Heart right ventricle (tissue), 16 donors: ENCODE measurements at regions not wholly inside any gene's neighbourhood (a gene's known extent, or its start where the extent isn't known, plus 50 kb on each side); places are given as distances from the start of the nearest gene placed in this dataset.
A peak's percentile ranks its signal among the peaks of the same experiment; 100 is the strongest.

Experiments
- ATAC-seq, 8 donors: fragments of 200-7000 bp; cut with Tn5 transposase; one replicate each; pipeline ENCODE4 v1.9.1; 2020; ENCODE audit warnings: mild to moderate bottlenecking in 8 of 8, moderate library complexity in 8 of 8, moderate number of reproducible peaks in 1 of 8
- DNase-seq, 2 donors: peaks; one replicate each; pipeline ENCODE4 v3.0.0-alpha.2; 2020
- H3K27ac ChIP-seq, 10 donors: fragments of 200-600 bp; sonication (generic) in 2 of 10; one replicate each; pipeline versions ENCODE4 v1.5.0 to v1.8.0; 2020 to 2022; ENCODE audit warnings: mild to moderate bottlenecking in 3 of 10
- H3K27me3 ChIP-seq, 7 donors: fragments of 200-600 bp; one replicate each; pipeline ENCODE4 v1.8.0; 2021 to 2022; ENCODE audit warnings: mild to moderate bottlenecking in 2 of 7
- H3K36me3 ChIP-seq, 9 donors: fragments of 200-600 bp; sonication (generic) in 1 of 9; one replicate each; pipeline versions ENCODE4 v1.5.0 to v1.8.0; 2020 to 2022; ENCODE audit warnings: mild to moderate bottlenecking in 2 of 9
- H3K4me1 ChIP-seq, 9 donors: fragments of 200-600 bp; sonication (generic) in 1 of 9; one replicate each; pipeline versions ENCODE4 v1.5.0 to v1.8.0; 2020 to 2022; ENCODE audit warnings: mild to moderate bottlenecking in 4 of 9
- H3K4me3 ChIP-seq, 10 donors: fragments of 200-600 bp; sonication (generic) in 2 of 10; one replicate each; pipeline versions ENCODE4 v1.5.0 to v1.8.0; 2020 to 2022; ENCODE audit warnings: mild to moderate bottlenecking in 7 of 10, moderate library complexity in 2 of 10
- H3K9me3 ChIP-seq, 11 donors: fragments of 200-600 bp in 10 of 11; sonication (generic) in 2 of 11; one replicate each; pipeline versions ENCODE4 v1.5.0 to v1.8.0; 2013 to 2022; ENCODE audit warnings: mild to moderate bottlenecking in 2 of 11, control low read depth in 1 of 11, moderate library complexity in 1 of 11
- WGBS, 2 donors: extraction: QIAGEN DNeasy Blood & Tissue Kit; methylation state at CpG; one replicate each; pipeline ENCODE4 v1.1.7; 2013; ENCODE audit warnings: inconsistent platforms in 1 of 2; 5-methylcytosine and 5-hydroxymethylcytosine counted together
- intact Hi-C, 10 donors: fragments of 100-400 bp; cut with DNase I; formaldehyde crosslinking; loops; one replicate each; pipeline versions ENCODE4 v1.11.1 to v1.14.2; 2022
- TF ChIP-seq, protein P1 (sequence below), 9 donors: fragments of 200-600 bp; sonication (generic) in 2 of 9; IDR thresholded peaks; one replicate each; pipeline versions ENCODE4 v1.5.0 to v1.8.0; 2021 to 2022; ENCODE audit warnings: antibody characterized with exemption in 9 of 9, mild to moderate bottlenecking in 5 of 9, moderate library complexity in 1 of 9
- donor health status: Arrhythmogenic right ventricular cardiomyopathy.
- donor health status: ischemic (EF 13 %, LVEDD 7.1; RV severe dilation, severe dysfunction).
- donor health status: healthy with polysubstance abuse.
- donor health status: DM: no; HTN: yes; CAD: no.
- donor health status: DM: no; HTN: no; CAD: no.
- donor health status: ischemic (EF 25% LVEDD 6.9; RV normal size, moderate dysfunction).
- donor health status: ischemic (EF 25% LVEDD 5.7; RV mildly dilated, moderate dysfunction).
- donor health status: healthy.
- donor health status: DM: yes; HTN: yes; CAD: no.
- donor health status: Ischemic cardiomyopathy.
- donor health status: ischemic (EF 35%, LVEDD 5.7; RV mildly dilated, moderate dysfunction).
- donor health status: nonischemic (EF 11% LVEDD 7.7; RV severe dilation, severe dysfunction).
- donor health status: DM: yes; HTN: yes; CAD: no.
- donor health status: PGD.
- donor health status: ischemic (EF 29% LVEDD 5.4; RV normal size, mild dysfunction).
- donor health status: nonischemic (EF 23%, LVEDD 6.1; RV moderate dilation, normal function).

DNA sequence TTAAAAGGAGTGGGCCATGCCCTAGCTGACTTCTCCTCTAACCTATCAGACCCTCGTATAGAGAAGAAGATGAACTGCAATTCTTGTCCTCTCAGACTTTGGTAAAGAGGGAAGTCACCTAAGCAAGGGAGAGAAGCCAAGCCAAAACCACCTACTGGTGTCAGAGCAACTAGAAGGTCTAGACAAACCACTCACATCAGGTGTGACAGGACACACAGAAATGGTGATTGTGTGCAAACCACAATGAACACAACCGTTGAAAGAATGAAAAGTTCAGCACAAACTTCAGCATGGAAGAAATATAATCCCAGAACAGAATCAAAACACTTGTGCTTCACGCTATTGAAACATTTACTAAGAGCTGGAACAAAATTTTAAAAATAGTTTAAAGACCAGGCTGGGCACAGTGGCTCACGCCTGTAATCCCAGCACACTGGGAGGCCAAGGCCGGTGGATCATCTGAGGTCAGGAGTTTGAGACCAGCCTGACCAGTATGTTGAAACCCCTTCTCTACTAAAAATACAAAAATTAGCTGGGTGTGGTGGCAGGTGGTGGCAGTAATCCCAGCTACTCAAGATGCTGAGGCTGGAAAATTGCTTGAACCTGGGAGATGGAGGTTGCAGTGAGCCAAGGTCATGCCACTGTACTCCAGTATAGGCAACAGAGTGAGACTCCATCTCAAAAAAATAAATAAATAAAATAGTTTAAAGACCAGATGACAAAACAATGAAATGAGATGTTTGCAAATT lies 56.2 kb upstream of the NTF3 start:
- no peak for ATAC-seq
- Histone ChIP-seq H3K36me3 (no peaks in the 10 kb centered on the region), H3K27me3 (peaks cover 0 to 7% (median 0%) of the 10 kb centered on the region in 7 donors), H3K9me3 (no peaks in the 10 kb centered on the region), H3K4me3 (no peak overlapping the region), H3K27ac (no peak overlapping the region), H3K4me1 (no peaks in the 10 kb centered on the region)
- DNase-seq = no peak
- TF ChIP-seq, protein P1, sequence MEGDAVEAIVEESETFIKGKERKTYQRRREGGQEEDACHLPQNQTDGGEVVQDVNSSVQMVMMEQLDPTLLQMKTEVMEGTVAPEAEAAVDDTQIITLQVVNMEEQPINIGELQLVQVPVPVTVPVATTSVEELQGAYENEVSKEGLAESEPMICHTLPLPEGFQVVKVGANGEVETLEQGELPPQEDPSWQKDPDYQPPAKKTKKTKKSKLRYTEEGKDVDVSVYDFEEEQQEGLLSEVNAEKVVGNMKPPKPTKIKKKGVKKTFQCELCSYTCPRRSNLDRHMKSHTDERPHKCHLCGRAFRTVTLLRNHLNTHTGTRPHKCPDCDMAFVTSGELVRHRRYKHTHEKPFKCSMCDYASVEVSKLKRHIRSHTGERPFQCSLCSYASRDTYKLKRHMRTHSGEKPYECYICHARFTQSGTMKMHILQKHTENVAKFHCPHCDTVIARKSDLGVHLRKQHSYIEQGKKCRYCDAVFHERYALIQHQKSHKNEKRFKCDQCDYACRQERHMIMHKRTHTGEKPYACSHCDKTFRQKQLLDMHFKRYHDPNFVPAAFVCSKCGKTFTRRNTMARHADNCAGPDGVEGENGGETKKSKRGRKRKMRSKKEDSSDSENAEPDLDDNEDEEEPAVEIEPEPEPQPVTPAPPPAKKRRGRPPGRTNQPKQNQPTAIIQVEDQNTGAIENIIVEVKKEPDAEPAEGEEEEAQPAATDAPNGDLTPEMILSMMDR (IDR thresholded peaks at IDR 0.05) = no peak
- intact Hi-C loops = no loop called here
- 74 to 91% methylated on average over 5 of the region's 5 CpGs for WGBS, 2 donors

GRCh38 chr12:5376591-5377207 lies 55.2 kb upstream of the NTF3 start:
- Histone ChIP-seq H3K9me3 (no peaks in the 10 kb centered on the region), H3K4me1 (no peaks in the 10 kb centered on the region), H3K4me3 (no peak overlapping the region), H3K36me3 (no peaks in the 10 kb centered on the region), H3K27me3 (peaks cover 0 to 11% (median 0%) of the 10 kb centered on the region in 7 donors), H3K27ac (no peak overlapping the region)
- 74 to 80% methylated on average over 5 of the region's 5 CpGs for WGBS, 2 donors
- TF ChIP-seq, protein P1 (IDR thresholded peaks at IDR 0.05) = no peak
- intact Hi-C loops = no loop called here
- ATAC-seq = no peak
- DNase-seq = no peak

GRCh38 chr12:5377997-5378592 lies 53.8 kb upstream of the NTF3 start:
- TF ChIP-seq, protein P1 (IDR thresholded peaks at IDR 0.05) = no peak

GRCh38 chr12:5379749-5380496 lies 52.0 kb upstream of the NTF3 start:
- Histone ChIP-seq H3K4me1 (no peaks in the 10 kb centered on the region), H3K27ac (no peak overlapping the region), H3K36me3 (no peaks in the 10 kb centered on the region), H3K9me3 (no peaks in the 10 kb centered on the region), H3K4me3 (no peak overlapping the region), H3K27me3 (peaks cover 0 to 15% (median 0%) of the 10 kb centered on the region in 7 donors)
- 77 to 78% methylated on average over 10 of the region's 10 CpGs for WGBS, 2 donors
- intact Hi-C loops = no loop called here
- DNase-seq = no peak
- peak in 2 of 8 donors; percentile 20 to 65 for ATAC-seq
- TF ChIP-seq, protein P1 (IDR thresholded peaks at IDR 0.05) = no peak

More at GRCh38 chr12:5377997-5378592, 53.8 kb upstream of the NTF3 start:
- no peak for ATAC-seq
- no peak overlapping the region for H3K27ac ChIP-seq
- H3K27me3 ChIP-seq = peaks cover 0 to 15% (median 0%) of the 10 kb centered on the region in 7 donors
- H3K4me3 ChIP-seq = no peak overlapping the region
- no peaks in the 10 kb centered on the region for H3K4me1 ChIP-seq
- no peaks in the 10 kb centered on the region for H3K9me3 ChIP-seq
- intact Hi-C loops = no loop called here
- 79 to 80% methylated on average over 12 of the region's 12 CpGs for WGBS, 2 donors
- DNase-seq = no peak
- H3K36me3 ChIP-seq = no peaks in the 10 kb centered on the region
